Fibroblast of gingiva (primary cell): ENCODE measurements at regions not wholly inside any gene's neighbourhood (a gene's known extent, or its start where the extent isn't known, plus 50 kb on each side); places are given as distances from the start of the nearest gene placed in this dataset.
"Not testable (repeated sequence)": the region's sequence is repeated elsewhere in the genome, so short reads cannot be mapped to it uniquely, and the experiment has no call there.

Experiments
- DNase-seq: peaks from one replicate; pipeline ENCODE4 v3.0.0-alpha.2; 2011; ENCODE audit warnings: low read depth

DNA sequence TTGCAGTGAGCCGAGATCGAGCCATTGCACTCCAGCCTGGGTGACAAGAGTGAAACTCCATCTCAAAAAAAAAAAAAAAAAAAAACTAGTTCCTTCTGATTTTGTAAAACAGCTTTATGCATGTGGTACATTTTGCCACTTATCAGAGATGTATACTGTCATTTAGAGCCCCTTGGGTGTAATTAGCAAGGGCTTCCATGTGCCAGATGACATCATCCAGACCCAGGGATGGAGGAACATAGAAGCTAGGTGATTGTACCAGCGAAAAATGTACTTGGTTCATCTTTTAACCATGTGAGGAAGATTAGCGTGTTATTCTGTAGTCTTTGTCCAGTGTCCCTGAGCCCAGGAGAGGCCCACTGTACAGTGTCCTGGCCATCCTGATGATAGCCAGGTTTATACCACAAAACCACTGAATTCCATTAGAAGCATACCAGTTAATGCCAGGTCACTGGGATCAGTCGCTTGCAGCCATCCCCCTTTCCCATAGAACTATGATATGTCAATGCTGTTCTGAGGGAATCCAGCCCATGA is 239.3 kb upstream of the SGCD start:
- no peak for DNase-seq

DNA sequence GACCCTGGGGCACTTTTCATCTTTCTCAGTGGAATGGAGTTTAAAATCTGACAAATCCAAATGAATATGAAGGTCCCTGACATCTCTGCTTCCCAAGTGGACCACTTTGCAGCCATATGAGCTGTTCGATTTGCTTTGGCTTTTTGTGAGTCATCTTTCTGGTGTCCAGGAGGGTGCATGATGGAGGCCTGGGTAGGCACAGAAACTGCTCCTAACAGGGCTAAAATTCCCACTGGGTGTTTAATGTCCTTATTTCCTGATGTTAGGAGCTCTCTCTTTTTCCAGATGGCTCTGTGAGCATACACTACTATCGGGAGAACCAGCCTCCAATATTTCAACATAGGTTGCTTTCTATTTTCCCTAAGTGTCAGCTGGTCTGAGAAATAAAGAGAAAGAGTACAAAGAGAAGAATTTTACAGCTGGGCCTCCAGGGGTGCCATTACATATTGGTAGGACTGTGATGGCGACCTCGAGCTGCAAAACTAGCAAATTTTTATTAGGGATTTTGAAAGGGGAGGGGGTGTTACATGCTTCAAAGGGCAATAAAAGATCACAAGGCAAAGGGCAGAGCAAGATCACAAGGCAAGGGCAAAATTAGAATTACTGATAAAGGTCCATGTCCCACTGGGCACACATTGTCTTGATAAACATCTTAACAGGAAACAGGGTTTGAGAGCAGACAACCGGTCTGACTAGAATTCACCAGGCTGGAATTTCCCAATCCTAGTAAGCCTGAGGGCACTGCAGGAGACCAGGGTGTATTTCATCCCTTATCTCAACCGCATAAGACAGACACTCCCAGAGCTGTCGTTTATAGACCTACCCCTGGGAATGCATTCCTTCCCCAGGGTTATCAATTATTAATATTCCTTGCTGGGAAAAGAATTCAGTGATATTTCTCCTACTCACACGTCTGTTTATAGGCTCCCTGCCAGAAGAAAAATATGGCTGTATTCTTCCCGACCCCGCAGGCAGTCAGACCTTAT is 236.7 kb upstream of the SGCD start:
- DNase-seq, result not testable (repeated sequence)

DNA sequence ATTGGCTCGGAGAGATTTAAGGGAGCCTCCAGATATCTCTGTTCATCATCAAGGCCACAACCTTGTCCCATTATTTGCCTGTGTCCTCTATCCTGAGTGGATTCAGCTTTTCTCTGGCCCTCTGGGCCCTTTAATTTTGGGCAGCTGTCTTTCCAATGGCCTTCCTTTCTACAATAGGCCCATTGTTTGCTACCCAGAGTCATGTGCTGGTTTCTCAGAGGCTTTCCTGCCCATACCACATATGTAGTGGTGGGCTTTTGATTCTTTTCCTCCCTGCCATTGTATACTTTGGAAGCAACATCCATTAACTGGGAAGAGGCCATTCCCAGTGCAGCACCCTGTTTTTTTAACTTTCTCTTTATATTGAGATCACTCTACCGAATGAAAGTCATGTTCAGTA is 233.9 kb upstream of the SGCD start:
- no peak for DNase-seq

DNA sequence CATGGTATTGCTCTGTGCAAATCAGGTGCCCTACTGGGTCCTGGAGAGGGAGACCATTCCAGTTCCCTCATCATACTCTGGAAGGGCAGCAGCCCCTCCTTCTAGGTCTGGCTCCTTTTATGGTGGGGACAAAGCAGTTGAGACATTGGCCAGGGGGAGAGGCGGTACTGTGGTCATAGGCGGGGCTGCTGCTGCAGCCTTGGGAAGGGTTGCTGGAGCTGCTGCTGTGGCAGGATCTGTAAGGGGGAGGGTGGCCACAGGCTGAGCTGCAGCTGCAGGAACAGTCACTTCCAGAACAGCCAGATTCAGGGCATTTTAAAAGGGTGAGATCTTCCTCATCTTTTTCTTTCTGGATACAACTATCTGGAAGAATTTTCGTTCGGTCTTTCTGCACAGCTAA is 233.0 kb upstream of the SGCD start:
- DNase-seq, result no peak

DNA sequence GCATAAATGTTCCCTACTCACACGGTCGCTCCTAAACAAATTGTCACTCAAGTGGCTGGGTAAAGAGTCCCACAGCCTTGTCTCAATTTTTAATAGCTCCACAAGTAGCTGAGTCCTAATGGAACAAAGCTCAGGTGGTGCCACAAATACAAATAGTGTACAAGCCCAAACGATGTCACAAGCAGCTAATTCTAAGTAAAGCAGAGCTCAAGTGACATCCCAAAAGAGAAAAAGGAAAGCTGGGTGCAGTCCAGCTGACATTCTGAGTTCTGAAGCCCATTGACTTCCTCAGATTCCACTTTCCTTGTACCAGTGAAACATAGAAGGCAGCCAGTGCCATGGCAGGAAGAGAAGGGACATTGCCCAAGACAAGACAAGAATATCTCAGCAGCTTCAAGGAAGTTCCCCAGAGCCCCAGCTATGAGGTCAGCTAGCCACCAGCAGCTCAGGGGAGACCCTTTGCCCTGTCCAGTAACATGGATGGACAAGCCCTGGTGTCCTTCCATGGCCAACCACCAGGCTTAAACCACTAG is 231.2 kb upstream of the SGCD start:
- no peak for DNase-seq

DNA sequence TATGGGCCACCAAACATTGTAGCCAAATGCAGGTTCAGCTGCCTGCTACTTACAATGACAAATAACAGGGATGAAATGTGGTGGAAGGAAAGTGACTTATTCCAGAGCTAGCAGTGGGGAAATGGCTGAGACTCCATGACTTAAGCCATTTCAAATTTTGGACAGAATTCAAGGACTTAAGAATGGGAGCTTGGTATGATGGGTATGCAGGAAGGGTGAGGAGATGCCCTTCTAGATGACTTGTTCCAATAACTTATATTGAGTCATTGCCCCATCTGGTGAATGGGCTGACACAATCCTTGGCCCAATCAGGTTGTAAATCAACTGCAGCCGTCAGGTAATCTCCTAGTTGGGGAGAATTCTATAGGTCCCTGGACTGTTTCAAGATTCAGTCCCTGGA is 230.7 kb upstream of the SGCD start:
- DNase-seq, result no peak

DNA sequence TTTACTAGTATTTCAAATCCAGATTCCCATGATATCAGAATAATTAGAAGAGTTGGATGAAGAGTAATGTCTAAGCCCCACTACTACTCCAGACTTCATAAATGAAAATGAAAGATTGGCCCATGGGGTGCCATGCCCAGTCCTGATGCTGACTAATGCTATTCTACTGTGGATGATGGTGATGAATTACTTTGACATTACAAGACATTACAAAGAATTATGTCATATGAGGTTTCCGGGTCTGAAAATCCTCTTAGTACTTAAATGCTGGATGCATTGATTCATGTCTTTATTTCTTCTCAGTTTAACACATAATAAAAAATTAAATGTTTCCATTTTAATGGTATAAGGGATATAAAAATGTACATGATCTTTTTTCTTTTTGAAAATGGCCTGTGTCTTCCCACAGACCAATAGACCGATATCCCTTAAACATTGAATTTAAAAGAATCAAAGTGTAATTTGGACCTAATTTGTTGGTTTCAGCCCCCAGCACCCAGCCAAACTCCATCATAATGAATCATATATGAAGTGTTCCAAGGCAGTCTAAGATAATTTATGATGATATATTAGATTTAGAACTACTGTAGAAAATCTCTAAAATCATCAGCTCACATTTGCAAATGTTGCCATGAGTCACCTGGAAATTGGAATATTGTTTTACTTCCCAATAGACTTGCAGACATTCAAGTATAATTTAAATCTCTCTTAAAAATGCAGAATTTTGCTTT is 223.6 kb upstream of the SGCD start:
- no peak for DNase-seq

DNA sequence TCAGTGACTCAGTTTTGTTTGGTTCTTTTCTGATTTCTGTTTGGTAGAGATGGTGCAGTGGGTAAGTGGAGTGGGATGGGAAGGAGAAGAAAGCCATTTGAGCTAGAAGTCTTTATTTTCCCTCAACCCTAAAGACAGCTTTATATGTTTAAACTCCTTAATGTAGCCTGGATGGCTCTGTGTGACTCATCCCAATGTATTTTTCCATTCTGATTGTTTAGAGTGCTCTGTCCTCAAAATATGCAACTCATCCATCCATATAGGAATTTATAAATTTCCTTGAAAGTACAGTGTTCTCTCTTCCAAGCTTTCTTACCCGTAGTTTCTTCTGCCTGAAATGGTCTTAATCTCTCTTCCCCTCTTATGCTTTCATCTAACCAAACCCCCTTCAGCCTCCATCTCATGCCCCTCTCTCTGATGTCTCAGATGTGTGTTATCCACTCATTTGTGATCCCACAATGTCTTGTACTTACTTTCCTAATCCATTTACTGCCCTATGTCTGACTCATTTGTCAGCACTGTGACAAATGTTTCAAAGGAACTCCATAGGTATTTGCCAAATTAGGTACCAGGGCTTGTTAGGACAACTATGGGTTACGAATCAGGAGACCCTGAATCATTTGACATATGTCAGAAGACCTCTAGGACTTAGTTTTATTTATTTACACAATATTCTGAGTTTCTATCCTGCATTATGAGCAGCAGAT is 217.5 kb upstream of the SGCD start:
- no peak for DNase-seq

DNA sequence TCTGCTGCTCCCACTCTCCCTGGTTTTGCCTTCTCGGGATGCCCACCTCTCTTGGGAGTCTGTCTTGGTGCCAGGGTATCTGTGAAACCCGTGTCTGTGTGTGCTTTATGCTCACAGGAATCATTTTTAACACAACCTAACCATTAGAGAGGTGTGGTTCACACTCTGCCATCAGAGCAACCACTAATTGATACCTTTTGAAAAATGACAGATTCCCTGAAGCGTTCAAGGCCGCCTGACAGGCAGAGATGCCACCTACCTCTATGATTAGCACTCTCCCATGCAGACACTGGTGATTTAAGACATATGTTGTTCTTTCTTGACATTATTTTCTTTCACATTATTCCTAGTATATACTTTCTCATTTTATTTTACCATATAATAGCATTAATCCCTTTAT is 207.3 kb upstream of the SGCD start:
- no peak for DNase-seq

DNA sequence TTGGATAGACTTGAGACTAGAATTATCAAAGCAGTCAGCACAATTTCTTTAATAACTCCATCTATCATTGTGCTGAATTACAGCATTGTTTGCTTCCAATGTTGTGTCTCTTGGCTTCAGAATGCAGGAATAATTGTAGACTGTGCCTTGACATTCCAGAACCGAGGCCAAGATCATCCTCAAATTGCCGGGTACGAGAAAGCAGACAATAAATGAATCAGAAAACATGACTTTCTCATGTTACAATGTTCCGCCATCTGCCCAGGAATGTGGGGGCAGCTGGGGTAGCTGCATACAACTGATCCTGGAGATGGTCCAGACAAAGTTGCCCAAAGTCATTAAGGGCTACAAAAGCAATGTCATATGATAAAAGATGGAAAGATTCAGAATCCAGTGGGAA is 206.2 kb upstream of the SGCD start:
- DNase-seq, result peak; percentile 30

DNA sequence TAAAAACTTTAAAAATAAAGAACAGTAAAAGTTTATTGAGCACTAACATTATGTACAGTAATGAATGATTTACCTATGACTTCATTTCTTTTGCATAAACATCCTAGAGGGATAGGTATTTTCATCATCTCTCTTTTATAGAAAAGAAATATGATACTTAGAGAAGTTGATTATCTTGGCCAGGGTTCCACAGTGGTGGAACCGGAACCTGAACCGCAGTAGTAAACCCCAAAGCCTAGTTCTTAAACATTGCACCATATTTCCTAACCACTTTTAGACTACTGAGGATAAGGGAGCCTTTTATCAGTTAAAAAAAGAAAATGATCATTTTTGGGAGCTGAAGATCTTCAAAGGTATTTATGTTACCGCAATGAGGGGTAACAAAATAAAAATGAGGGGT is 205.7 kb upstream of the SGCD start:
- DNase-seq, result peak; percentile 36

DNA sequence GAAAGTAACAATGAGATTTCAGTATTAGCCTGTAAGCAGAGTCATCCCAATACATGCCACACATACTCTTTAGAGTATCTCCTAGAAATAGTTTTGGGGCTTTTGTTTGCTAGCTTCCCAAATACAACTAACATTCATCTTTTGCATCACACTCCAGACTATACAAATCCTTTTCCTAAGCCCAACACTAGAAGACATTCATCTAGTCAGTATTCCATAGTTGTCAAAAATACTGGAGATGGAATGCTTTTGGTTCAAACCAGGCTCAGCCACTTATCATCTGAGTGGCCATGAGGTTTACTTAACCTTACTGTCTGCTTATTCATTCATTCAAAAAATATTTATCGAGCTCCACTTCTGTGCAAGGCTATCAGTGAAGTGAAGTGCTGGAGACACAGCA is 205.1 kb upstream of the SGCD start:
- no peak for DNase-seq

DNA sequence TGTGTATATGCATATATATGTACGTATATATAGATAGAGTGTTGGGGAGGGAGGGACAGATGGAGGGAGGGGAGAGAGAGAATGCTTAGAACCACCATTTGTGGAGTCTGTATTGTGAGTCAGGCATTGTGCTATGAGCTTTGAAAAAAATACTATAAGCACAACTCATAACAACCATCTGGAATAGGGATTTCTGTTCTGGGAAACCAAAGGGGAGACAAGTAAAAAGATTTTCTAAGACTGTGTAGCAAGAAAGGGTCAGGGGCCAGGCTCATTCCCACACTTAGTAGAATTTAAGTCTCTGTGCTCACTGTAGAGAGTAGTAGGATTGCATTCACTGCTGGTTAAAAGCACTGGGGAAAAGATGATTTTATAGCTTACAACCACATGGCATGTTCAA is 202.3 kb upstream of the SGCD start:
- no peak for DNase-seq

DNA sequence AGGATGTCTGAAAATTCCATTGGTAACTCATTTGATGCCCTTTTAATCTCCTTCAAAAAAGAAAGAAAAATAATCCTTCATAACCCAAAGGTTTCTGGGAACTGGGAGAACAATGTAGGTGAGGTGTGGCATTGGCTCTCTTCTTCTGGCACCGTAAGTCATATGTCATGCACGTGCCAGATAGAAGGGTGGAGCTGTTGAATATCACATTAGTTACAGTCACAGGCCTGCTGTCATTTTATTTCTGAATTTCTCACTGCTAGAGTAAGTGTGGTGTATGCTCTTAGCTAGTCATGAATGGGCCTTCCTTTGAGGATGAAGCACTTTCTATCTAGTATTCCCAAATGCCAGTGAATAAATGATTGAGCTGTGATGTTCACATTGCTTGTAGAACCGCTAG is 201.8 kb upstream of the SGCD start:
- no peak for DNase-seq

DNA sequence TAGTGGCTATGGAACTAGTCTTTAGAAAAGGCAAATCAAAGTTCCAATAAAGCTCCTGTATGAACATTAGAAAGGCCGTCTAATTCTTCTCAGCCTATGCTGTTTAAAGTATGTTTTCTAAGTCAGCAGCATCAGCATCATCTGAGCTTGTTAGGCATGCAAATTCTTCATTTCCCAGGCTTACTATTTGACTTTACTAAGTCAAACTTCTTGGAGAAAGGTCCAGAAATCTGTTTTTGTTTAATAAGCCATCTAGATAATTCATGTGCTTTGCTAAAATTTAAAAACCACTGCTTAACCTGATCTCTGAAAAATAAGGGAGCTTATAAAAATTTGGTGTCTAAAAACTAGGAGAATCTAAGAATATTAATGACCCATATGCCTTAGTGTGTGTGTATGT is 200.2 kb upstream of the SGCD start:
- DNase-seq, result no peak

DNA sequence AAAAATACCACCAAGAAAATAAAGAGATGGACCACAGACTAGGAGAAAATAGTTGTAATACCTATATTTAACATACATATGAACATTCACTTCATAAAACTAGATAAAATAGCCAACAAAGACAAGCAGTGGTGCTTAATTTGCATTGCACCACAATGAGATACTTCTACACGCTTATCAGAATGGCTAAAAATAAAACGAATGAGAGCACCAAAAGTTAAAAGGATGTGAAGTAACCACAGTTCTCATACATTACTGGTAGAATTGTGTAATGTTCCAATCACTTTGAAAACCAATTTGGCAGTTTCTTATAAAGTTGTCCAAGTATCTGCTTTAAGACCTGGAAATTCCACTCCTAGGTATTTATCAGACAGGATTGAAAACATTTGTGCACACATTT is 198.9 kb upstream of the SGCD start:
- no peak for DNase-seq

DNA sequence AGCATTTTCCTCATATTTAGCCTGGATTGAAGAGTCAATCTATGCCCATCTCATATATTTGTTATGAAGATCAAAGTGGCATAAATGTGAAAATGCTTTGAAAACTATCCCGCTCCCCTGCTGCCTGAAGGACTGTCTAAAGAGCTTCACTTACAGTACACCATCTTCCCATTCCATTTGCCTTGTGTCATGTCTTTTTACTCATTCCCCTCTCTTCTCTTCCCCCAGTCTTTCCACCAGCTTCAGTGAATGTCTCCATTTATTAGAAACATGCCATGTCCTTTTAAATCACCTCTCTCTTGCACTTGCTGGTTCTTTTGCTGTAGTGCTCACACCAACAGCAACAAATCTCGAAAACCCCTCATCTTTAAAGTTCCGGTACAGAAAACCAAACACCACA is 192.7 kb upstream of the SGCD start:
- no peak for DNase-seq

DNA sequence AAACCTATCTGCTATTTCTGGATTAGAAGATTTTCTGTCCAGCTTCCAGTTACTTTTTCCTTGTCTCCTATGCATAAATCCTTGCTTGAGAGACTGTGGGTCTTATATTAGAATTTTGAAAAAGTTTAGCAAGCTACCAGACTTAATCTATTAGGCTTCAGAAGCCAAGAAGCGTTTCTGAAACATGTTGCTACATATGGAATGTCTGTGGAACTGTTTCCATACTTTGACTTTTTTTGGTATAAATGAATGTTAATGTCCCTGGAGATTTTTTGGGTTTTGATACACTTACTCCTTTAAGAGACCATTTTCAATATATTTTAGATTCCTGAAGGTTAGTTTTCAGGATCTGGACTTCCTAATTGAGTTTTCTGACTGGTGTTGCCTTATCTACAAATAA is 191.4 kb upstream of the SGCD start:
- DNase-seq, result no peak

DNA sequence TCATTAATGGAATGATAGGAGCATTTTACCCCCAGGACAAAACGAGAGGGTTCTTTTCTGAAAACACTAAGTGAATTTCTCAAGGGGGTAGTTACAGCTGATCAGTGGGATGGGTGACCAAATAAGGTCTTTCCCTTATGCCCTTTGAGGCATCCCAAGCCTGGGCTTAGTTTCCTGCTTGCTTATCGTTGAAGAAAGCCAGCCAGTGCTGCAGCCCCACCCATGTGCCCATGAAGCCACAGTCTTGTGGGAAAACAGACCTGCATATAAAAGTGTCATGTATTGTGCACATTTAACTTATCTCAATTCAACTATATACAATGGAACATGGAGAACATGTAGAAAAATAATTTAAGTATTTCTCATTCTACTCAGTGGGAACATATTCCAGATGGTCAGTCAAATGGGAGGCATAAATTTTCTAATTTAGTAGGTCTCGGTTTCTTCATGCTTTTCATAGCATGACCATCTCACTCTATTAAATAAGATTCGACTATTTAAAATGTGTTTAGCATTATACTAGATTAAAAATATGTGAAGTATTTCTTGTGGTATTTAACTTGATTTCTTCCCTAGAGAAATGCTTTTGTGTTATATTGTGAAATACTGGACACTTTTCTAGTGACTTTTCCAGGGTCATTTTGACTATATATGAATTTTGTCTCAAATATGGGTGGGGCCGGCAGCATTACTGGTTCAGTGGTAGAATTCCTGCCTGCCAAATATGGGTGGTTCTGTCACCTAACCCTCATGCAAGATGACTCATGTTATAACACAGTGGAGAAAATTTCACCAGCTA is 189.7 kb upstream of the SGCD start:
- no peak for DNase-seq

DNA sequence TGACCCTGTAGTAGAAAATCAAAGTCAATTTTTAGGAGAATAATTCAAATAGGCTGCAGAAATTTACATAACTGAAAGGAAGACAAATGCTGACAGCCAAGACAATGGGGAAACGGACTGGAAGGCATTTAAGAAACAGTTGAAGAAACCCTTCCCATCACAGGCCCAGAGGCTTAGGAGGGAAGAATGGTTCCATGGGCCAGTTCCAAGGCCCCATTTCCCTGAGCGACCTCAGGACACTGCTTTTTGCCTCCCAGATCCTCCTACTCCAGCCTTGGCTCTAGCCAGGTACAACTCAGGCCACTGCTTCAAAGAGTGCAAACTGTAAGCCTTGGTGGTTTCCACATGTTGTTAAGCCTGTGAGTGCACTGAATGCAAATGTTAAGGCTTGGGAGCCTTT is 184.1 kb upstream of the SGCD start:
- no peak for DNase-seq

DNA sequence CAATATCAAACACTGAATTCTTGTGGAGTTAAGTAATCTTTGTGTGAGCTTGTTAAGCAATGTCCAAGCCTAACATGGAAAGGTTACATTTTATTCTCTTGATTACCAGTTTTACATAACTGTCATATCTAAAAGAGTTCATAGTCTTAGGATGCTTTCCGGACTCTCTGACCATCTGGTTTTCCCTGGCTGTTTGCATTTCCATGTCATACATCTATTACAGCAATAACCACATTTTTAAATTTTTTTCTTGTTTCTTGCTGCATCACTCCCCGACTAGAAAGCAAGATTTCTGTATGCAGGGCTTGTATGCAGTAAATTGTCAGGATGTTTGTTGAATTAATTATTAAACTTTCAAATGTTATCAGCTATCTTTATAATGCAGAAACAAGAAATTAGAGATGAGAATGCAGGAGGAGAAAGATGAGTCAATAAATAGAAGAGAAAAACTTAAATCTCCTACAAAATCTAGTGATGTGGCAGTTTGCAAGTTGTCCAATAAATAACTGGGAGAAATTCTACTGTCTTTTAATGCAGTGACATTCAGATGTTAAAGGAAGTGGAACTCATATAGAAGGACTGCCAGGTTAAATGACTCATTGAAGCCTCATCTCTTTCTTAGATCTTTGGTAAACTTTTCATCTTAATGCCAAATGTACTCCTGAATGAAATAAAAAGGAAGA is 179.6 kb upstream of the SGCD start:
- peak; percentile 24 for DNase-seq
